ENCODE measurements at regions not wholly inside any gene's neighbourhood (a gene's known extent, or its start where the extent isn't known, plus 50 kb on each side); places are given as distances from the start of the nearest gene placed in this dataset.

GRCh38 chr4:129420637-129421036 lies 324.7 kb downstream of the C4orf33 start:
- ATAC-seq = no peak

- ATAC-seq = no peak
These were observed 326.3 kb downstream of the C4orf33 start for GRCh38 chr4:129422277-129422676.

GRCh38 chr4:129428454-129428853 lies 332.5 kb downstream of the C4orf33 start:
- ATAC-seq = no peak

- no peak for ATAC-seq
These were observed 333.8 kb downstream of the C4orf33 start for GRCh38 chr4:129429581-129430320.

GRCh38 chr4:129437347-129437746 lies 341.4 kb downstream of the C4orf33 start:
- no peak for ATAC-seq

GRCh38 chr4:129438456-129438981 lies 342.6 kb downstream of the C4orf33 start:
- no peak for ATAC-seq

- no peak for ATAC-seq
These were observed 350.1 kb downstream of the C4orf33 start for GRCh38 chr4:129446074-129446473.

- no peak for ATAC-seq
These were observed 357.7 kb downstream of the C4orf33 start for GRCh38 chr4:129453524-129454200.

GRCh38 chr4:129455482-129455881 lies 359.5 kb downstream of the C4orf33 start:
- no peak for ATAC-seq

- no peak for ATAC-seq
These were observed 372.7 kb downstream of the C4orf33 start for GRCh38 chr4:129468624-129469023.

GRCh38 chr4:129474698-129475097 lies 378.7 kb downstream of the C4orf33 start:
- ATAC-seq = no peak

GRCh38 chr4:129481107-129481506 lies 385.2 kb downstream of the C4orf33 start:
- ATAC-seq = no peak

- no peak for ATAC-seq
These were observed 392.5 kb downstream of the C4orf33 start for GRCh38 chr4:129488427-129488826.

- ATAC-seq = no peak
These were observed 394.6 kb downstream of the C4orf33 start for GRCh38 chr4:129490516-129490915.

GRCh38 chr4:129498626-129499025 lies 402.7 kb downstream of the C4orf33 start:
- no peak for ATAC-seq

- ATAC-seq = no peak
These were observed 418.9 kb downstream of the C4orf33 start for GRCh38 chr4:129514852-129515251.

- no peak for ATAC-seq
These were observed 419.4 kb downstream of the C4orf33 start for GRCh38 chr4:129515356-129515755.

GRCh38 chr4:129526812-129527211 lies 430.9 kb downstream of the C4orf33 start:
- no peak for ATAC-seq

GRCh38 chr4:129531253-129531652 lies 435.3 kb downstream of the C4orf33 start:
- no peak for ATAC-seq

GRCh38 chr4:129532573-129532972 lies 436.6 kb downstream of the C4orf33 start:
- no peak for ATAC-seq

GRCh38 chr4:129543299-129543698 lies 447.3 kb downstream of the C4orf33 start:
- ATAC-seq = no peak

- ATAC-seq = no peak
These were observed 449.8 kb downstream of the C4orf33 start for GRCh38 chr4:129545599-129546278.

- ATAC-seq = no peak
These were observed 450.6 kb downstream of the C4orf33 start for GRCh38 chr4:129546531-129546930.
